ENCODE measurements at regions not wholly inside any gene's neighbourhood (a gene's known extent, or its start where the extent isn't known, plus 50 kb on each side); places are given as distances from the start of the nearest gene placed in this dataset.
A peak's percentile ranks its signal among the peaks of the same experiment; 100 is the strongest.
"Not testable (repeated sequence)": the region's sequence is repeated elsewhere in the genome, so short reads cannot be mapped to it uniquely, and the experiment has no call there.

DNA sequence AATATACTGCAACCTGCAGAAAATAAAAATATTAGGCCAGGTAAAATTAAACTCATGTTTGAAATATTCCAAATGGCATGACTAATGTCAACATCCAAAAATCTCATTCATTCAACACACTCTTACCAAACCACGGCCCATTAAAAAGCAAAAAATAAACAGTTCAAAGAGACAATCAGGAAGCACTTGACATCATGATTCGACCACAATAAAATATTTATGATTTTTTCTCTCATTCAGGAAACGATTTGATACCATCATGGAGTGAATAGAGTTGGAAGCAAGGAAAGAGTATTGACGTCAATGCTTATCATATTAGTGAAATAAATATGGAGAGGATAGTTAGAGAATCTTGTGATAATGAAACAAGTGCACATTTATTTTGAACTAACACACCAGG, 354.1 kb downstream of the KCNJ2 start:
- DNase-seq (ENCODE audit: low spot score) = no peak

DNA sequence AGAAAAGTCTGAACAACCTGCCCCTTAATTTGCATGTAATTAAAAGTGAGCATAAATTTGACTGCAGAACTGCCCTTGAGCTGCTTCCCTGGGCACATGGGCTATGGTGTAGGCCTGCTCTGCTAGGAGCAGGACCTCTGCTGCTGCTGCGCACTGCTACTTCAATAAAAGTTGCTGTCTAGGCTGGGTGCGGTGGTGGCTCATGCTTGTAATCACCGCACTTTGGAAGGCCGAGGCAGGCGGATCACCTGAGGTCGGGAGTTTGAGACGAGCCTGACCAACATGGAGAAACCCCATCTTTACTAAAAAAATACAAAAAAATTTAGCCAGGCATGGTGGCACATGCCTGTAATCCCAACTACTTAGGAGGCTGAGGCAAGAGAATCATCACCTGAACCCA, 355.7 kb downstream of the KCNJ2 start:
- not testable (repeated sequence) for DNase-seq (ENCODE audit: low spot score)

DNA sequence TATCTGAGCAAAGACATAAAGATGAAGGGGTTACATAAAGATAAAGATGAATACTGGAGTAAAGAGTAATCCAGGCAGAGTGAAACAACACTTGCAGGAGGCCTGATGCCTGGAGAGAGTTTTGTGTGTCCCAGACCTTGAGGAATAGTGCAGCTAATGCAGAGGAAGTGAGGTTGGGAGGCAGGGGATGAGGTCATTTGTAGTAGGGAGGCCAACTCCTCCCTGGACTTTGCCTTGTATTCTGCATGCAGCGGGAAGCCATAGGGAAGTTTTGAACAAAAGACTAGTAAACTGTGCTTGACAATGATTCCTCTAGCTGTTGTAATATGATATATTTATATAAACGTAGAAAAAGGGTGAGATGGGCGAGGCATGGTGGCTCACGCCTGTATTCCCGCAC, 356.6 kb downstream of the KCNJ2 start:
- no peak for DNase-seq (ENCODE audit: low spot score)

DNA sequence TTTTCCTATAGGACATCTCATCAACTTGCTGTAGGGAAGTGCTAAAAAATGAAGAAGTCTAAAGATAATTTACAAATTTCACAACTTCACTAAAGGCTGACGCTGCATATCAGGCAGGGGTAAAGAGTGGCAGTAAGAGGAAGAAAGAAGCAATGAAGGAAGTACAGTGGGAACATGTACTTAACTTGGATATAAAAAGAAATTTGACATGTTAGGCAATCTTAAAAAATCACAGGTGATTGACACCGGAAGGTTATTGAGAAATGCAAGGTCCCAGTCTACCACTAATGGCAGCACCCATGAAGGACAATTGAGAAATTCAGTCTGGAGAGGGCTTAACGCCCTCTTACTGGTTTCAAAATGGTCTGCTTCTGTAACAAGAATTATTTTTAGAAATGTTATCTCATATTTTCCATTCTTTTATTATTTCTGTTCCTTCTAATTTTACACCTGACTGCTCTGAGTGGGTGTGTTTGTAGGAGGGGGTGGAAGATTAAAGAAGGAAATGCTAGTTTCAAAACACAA, 358.1 kb downstream of the KCNJ2 start:
- DNase-seq (ENCODE audit: low spot score) = peak; percentile 45

DNA sequence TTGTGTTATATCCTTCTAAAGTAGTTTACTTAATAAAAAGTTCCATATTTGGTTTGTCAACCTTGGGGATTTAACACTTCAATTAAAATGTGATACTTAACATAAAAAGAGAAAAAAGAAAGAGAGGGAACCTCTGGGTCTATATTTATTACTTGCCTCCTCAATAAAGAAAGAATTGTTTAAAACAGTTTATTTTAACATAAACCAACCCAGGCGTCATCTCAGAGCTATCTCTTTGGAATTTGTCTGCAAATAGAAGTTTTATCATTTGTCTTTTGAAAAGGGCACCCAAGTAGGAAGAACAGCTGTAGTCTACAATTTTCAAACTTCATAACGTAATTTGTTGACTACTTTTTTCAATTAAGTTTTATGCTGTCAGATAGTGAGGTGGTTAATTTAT, 364.1 kb downstream of the KCNJ2 start:
- DNase-seq (ENCODE audit: low spot score) = no peak

GRCh38 chr17:70535986-70536385, 366.7 kb downstream of the KCNJ2 start:
- no peak for DNase-seq (ENCODE audit: low spot score)

- DNase-seq (ENCODE audit: low spot score) = no peak
These were observed 370.0 kb downstream of the KCNJ2 start for GRCh38 chr17:70539132-70539924.

DNA sequence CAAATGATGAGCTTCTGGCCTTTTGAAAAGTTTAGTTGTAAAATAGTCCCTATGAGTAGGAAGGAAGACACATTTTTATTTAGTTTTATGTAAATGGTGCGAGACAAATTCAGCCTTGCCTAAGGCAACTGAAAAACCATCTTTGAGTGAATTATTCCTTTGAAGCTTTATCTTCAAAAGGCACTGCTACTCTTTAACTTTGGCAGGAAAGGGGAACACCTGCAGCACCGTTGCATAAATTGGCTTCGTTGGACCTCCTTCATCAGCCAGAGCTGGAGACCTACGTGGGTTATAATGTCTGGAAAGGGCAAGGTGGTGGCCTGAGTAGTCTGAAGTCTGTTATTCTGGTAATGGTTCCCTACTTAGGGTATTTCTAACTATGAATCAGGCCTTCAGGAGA, 373.5 kb downstream of the KCNJ2 start:
- DNase-seq (ENCODE audit: low spot score) = no peak

- DNase-seq (ENCODE audit: low spot score) = no peak
These were observed 375.0 kb downstream of the KCNJ2 start for GRCh38 chr17:70544317-70544716.

- peak; percentile 77 for DNase-seq (ENCODE audit: low spot score)
These were observed 383.1 kb downstream of the KCNJ2 start for GRCh38 chr17:70552230-70552981.

- no peak for DNase-seq (ENCODE audit: low spot score)
These were observed 383.6 kb downstream of the KCNJ2 start for GRCh38 chr17:70552982-70553334.

DNA sequence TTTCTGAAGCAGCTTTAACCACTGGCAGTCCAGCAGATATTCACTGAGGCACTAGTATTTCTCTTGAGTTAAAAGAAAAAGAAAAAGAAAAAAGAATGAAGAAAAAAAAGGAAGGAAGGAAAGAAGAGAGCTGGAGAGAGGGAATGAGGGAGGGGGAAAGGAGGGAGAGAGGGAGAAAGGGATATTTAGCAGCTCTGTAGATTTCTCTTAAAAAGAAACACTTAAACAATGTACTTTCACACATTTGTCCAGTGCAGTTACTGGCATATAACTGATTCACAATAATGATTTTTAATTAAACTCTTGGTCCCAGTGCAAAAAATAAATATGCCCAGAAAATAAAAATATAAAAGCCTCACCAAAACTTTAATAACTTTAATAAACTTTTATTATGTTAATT, 386.4 kb downstream of the KCNJ2 start:
- DNase-seq (ENCODE audit: low spot score) = no peak

GRCh38 chr17:70558821-70559220, 389.5 kb downstream of the KCNJ2 start:
- DNase-seq (ENCODE audit: low spot score) = no peak

DNA sequence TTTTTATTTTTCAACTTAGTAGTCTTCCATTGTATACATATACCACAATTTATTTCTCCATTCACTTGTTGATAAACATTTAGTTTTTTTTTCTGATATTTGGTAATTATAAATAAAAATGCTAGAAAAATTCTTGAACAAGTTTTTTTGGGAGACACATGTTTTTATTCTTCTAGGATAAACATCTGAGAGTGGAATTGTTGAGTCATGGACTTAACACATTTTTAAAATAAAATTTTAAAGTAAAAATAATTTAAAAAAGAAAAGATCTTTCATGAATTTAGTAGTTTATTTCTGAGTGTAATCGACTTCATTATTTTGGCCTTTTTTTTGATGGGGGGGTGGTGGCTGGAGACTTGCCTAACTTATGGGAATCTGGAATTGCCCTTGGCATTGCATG, 391.1 kb downstream of the KCNJ2 start:
- no peak for DNase-seq (ENCODE audit: low spot score)

DNA sequence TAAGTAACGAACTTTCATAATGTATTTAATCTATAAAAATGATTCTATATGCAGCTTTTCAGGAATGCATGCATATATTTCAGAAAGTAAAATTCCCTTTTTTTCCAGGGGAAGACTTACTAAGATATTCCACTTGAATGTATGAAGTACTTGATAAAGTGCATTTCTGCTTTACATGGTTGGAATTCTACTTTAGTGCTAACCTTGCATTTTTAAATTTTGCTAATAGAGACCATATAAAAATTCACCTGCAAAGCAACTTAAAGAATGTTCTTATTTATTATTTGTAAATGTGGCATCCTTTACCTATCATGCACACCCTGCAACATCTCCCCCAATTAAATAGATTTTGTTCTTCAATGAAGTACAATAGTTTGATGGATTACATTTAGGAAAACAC, 392.8 kb downstream of the KCNJ2 start:
- DNase-seq (ENCODE audit: low spot score) = no peak

DNA sequence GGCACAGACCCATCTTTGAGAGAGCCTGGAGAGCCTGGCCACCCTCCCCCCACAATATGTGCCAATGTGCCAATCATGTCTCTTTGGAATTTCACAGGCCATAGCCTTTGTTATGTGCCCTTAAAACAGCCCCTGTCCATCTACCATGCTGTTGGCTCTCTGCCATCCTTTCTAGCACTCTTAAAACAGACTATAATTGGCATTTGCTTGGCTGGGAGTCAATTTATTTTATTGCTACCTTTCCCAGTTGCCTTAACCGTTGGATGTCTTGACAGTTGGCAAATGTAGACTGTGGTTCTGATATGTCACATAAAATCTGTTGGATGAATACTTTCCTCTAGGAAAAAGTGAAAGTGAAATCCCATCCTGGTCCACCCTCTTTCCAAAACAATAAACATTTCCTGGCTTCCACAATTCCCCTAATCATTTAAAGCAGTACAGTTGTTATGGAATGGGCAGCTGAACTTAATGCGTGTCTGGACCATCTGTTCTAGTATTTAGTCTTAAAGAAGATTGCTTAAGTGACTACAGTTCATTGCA, 394.0 kb downstream of the KCNJ2 start:
- DNase-seq (ENCODE audit: low spot score) = no peak

DNA sequence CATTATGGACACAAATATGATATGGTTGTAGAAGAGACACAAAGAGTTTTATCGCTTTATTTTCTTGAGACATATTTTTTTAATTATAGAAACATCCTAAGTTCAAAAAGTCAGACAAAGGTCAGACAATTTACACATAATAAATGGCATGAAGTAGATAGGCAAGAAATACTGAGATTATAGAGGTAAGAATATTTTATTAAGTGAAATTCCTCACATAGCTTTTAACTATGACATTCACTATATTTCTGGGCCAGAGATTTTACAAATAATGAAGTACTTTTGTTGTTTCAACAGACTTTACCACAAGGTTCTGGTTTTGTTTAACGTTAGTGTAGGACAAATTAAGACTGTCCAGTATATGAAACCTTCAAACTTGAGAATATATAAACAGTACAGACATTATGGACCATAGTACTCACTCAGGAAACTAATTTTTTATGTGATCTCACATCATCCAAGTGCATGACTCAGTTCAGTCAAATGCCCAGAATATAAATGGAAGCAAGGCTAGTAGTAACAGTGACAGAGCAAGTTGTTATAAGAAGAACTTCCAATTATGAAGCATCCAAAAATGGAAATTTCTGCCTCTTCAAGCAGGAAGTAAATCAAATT, 394.8 kb downstream of the KCNJ2 start:
- no peak for DNase-seq (ENCODE audit: low spot score)

- no peak for DNase-seq (ENCODE audit: low spot score)
These were observed 399.8 kb downstream of the KCNJ2 start for GRCh38 chr17:70569128-70569527.

DNA sequence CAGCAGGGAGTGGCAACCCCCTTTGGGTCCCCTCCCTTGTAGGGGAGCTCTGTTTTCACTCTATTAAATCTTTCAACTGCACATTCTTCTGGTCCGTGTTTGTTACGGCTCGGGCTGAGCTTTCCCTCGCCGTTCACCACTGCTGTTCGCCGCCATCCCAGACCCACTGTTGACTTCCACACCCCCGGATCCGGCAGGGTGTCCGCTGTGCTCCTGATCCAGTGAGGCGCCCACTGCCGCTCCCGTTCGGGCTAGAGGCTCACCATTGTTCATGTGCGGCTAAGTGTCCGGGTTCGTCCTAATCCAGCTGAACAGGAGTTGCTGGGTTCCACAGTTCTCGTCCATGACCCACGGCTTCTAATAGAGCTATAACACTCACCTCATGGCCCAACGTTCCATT, 408.1 kb downstream of the KCNJ2 start:
- no peak for DNase-seq (ENCODE audit: low spot score)

GRCh38 chr17:70581459-70581858, 412.1 kb downstream of the KCNJ2 start:
- no peak for DNase-seq (ENCODE audit: low spot score)

GRCh38 chr17:70582777-70583176, 413.4 kb downstream of the KCNJ2 start:
- no peak for DNase-seq (ENCODE audit: low spot score)

DNA sequence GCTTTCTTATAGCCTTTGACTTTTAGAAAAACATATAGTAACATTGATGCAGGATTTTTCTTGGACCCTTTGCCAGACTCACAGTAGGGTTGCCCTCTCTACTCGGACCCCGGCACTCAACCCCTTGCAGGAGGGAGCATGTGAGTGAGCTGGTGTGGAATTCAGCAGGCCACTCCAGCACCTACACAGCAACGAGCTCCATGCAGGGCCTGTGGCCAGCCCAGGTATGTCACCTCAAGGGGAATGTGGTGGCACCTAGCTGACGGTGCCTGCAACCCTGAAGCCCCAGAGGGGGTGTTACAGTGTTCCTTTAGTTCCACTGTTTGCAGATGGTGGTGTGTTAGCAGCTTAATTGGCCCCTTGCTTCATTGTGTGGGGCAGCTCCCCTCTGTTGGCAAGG, 414.9 kb downstream of the KCNJ2 start:
- no peak for DNase-seq (ENCODE audit: low spot score)

DNA sequence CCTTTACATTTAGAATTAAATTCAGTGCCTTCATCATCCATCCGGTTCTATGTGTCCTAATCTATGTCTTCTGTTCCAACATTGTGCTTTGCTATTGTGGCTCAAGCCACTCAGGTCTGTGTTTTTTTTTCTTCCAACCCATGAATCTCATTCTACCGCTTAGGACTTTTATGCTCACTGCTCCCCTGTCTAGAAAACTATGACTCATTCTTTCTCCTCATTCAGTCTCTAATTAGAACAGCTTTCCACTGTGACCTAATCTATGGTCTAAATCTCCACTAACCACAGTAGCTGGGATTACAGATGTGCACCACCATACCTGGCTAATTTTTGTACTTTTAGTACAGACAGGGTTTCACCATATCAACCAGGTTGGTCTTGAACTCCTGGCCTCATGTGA, 418.7 kb downstream of the KCNJ2 start:
- DNase-seq (ENCODE audit: low spot score) = no peak

Measured in putamen (tissue), 1 donor.